Gastrocnemius medialis (tissue), 4 donors: ENCODE measurements at regions not wholly inside any gene's neighbourhood (a gene's known extent, or its start where the extent isn't known, plus 50 kb on each side); places are given as distances from the start of the nearest gene placed in this dataset.
"Not testable (repeated sequence)": the region's sequence is repeated elsewhere in the genome, so short reads cannot be mapped to it uniquely, and the experiment has no call there.

ENCODE experiments used
- ATAC-seq, 2 donors: fragments of 150-250 bp; one replicate each; pipeline ENCODE4 v1.9.1; 2016
- DNase-seq, 2 donors: peaks; one replicate each; pipeline ENCODE4 v3.0.0-alpha.2; 2019
- H3K27ac ChIP-seq, 4 donors: fragments of 200-600 bp; sonication (generic); 1 replicate in 1 of 4; 2 replicates in 3 of 4; pipeline ENCODE4 v1.5.1; 2016 to 2018; ENCODE audit warnings: mild to moderate bottlenecking in 2 of 4, moderate library complexity in 1 of 4
- H3K27me3 ChIP-seq, 3 donors: fragments of 200-600 bp; sonication (generic) in 2 of 3; 1 replicate in 1 of 3; 2 replicates in 2 of 3; pipeline versions ENCODE4 v1.5.1 to v1.6.0; 2016 to 2019; ENCODE audit warnings: mild to moderate bottlenecking in 1 of 3, moderate library complexity in 1 of 3
- H3K36me3 ChIP-seq, 2 donors: fragments of 200-600 bp; sonication (generic) in 1 of 2; one replicate each; pipeline ENCODE4 v1.5.1; 2017 to 2018
- H3K4me1 ChIP-seq, 2 donors: fragments of 200-600 bp; sonication (generic) in 1 of 2; one replicate each; pipeline ENCODE4 v1.5.1; 2016 to 2017; ENCODE audit warnings: mild to moderate bottlenecking in 2 of 2
- H3K4me3 ChIP-seq, 4 donors: fragments of 200-600 bp; sonication (generic) in 3 of 4; 1 replicate in 1 of 4; 2 replicates in 3 of 4; pipeline ENCODE4 v1.5.1; 2016 to 2019; ENCODE audit warnings: mild to moderate bottlenecking in 2 of 4
- H3K9me3 ChIP-seq, 3 donors: fragments of 200-600 bp; sonication (generic) in 2 of 3; 1 replicate in 1 of 3; 2 replicates in 2 of 3; pipeline ENCODE4 v1.5.1; 2016 to 2019
- CTCF ChIP-seq, 5 experiments: fragments of 450-650 bp in 3 of 5; fragments of 200-600 bp in 2 of 5; sonication (generic) in 2 of 5; IDR thresholded peaks in 4 of 5; conservative IDR thresholded peaks in 1 of 5; 1 replicate in 4 of 5; 2 replicates in 1 of 5; pipeline ENCODE4 v1.5.1; 2016 to 2019; ENCODE audit warnings: antibody characterized with exemption in 5 of 5, mild to moderate bottlenecking in 3 of 5, moderate library complexity in 3 of 5
- POLR2A ChIP-seq, 2 donors: fragments of 450-650 bp; IDR thresholded peaks; one replicate each; pipeline ENCODE4 v1.6.1; 2017; ENCODE audit warnings: antibody characterized with exemption in 2 of 2, mild to moderate bottlenecking in 2 of 2, moderate library complexity in 2 of 2
- in situ Hi-C, 4 donors: fragments of 200-750 bp; cut with MboI; loops; one replicate each; pipeline versions ENCODE4 v1.15.0 to v1.8.0; 2017; ENCODE audit warnings: low sequenced_read_pairs in 4 of 4
- intact Hi-C: fragments of 100-400 bp; cut with DNase I; formaldehyde crosslinking; loops from one replicate; pipeline ENCODE4 v1.15.1; 2023; ENCODE audit warnings: low total_unique reads

- TF ChIP-seq CTCF (IDR thresholded peaks at IDR 0.05 in 4 of 5, conservative IDR thresholded peaks at IDR 0.05 in 1 of 5) (no peak), POLR2A (IDR thresholded peaks at IDR 0.05) (no peak)
- no peak for ATAC-seq
- Histone ChIP-seq H3K27ac (no peak overlapping the region), H3K27me3 (no peaks in the 10 kb centered on the region), H3K36me3 (no peaks in the 10 kb centered on the region), H3K4me1 (no peaks in the 10 kb centered on the region), H3K9me3 (no peaks in the 10 kb centered on the region), H3K4me3 (no peak overlapping the region)
- in situ Hi-C loops (no loop called here), intact Hi-C loops (no loop called here)
- no peak for DNase-seq
Measured at GRCh38 chrX:51215856-51216255, 116.8 kb upstream of the NUDT10 start.

- TF ChIP-seq CTCF (IDR thresholded peaks at IDR 0.05 in 4 of 5, conservative IDR thresholded peaks at IDR 0.05 in 1 of 5) (no peak), POLR2A (IDR thresholded peaks at IDR 0.05) (no peak)
- in situ Hi-C loops (no loop called here), intact Hi-C loops (no loop called here)
- H3K9me3 ChIP-seq: peaks cover 0 to 12% (median 0%) of the 10 kb centered on the region in 3 donors
- H3K27ac ChIP-seq: no peak overlapping the region
- no peak for DNase-seq
- H3K4me3 ChIP-seq: no peak overlapping the region
- no peaks in the 10 kb centered on the region for H3K36me3 ChIP-seq
- no peaks in the 10 kb centered on the region for H3K27me3 ChIP-seq
- H3K4me1 ChIP-seq: no peaks in the 10 kb centered on the region
- no peak for ATAC-seq
Measured at GRCh38 chrX:51242212-51242611, 90.4 kb upstream of the NUDT10 start.

GRCh38 chrX:51257490-51257889 is 75.1 kb upstream of the NUDT10 start:
- no peak for TF ChIP-seq CTCF (IDR thresholded peaks at IDR 0.05 in 4 of 5, conservative IDR thresholded peaks at IDR 0.05 in 1 of 5)
- TF ChIP-seq POLR2A (IDR thresholded peaks at IDR 0.05): no peak
- no peaks in the 10 kb centered on the region for H3K4me1 ChIP-seq
- H3K27me3 ChIP-seq: no peaks in the 10 kb centered on the region
- in situ Hi-C loops: no loop called here
- no peaks in the 10 kb centered on the region for H3K36me3 ChIP-seq
- intact Hi-C loops: no loop called here
- ATAC-seq (no peak), DNase-seq (no peak)
- H3K27ac ChIP-seq: no peak overlapping the region
- no peak overlapping the region for H3K4me3 ChIP-seq
- no peaks in the 10 kb centered on the region for H3K9me3 ChIP-seq

GRCh38 chrX:51262271-51262670 is 70.4 kb upstream of the NUDT10 start:
- H3K9me3 ChIP-seq, H3K27ac ChIP-seq, H3K4me3 ChIP-seq, ATAC-seq, intact Hi-C loops, H3K36me3 ChIP-seq, in situ Hi-C loops, H3K4me1 ChIP-seq, DNase-seq, H3K27me3 ChIP-seq: not testable (repeated sequence)

GRCh38 chrX:51272638-51273037 is 60.0 kb upstream of the NUDT10 start:
- Histone ChIP-seq H3K36me3 (no peaks in the 10 kb centered on the region), H3K27ac (no peak overlapping the region), H3K27me3 (no peaks in the 10 kb centered on the region), H3K4me3 (no peak overlapping the region), H3K9me3 (no peaks in the 10 kb centered on the region), H3K4me1 (no peaks in the 10 kb centered on the region)
- no peak for TF ChIP-seq CTCF (IDR thresholded peaks at IDR 0.05 in 4 of 5, conservative IDR thresholded peaks at IDR 0.05 in 1 of 5)
- no peak for TF ChIP-seq POLR2A (IDR thresholded peaks at IDR 0.05)
- DNase-seq: no peak
- intact Hi-C loops (no loop called here), in situ Hi-C loops (no loop called here)
- no peak for ATAC-seq
